Mucosa of rectum (tissue), 2 donors: ENCODE measurements at regions not wholly inside any gene's neighbourhood (a gene's known extent, or its start where the extent isn't known, plus 50 kb on each side); places are given as distances from the start of the nearest gene placed in this dataset.

Experiments
- H3K27ac ChIP-seq, 2 donors: one replicate each; pipeline ENCODE4 v1.7.0; 2013; ENCODE audit warnings: inconsistent platforms in 2 of 2, low read depth in 2 of 2, low read length in 2 of 2
- H3K27me3 ChIP-seq, 2 donors: one replicate each; pipeline ENCODE4 v1.7.0; 2013; ENCODE audit warnings: low read length in 2 of 2; ENCODE audit not compliant: control insufficient read depth in 2 of 2, insufficient read depth in 2 of 2
- H3K36me3 ChIP-seq, 2 donors: one replicate each; pipeline ENCODE4 v1.7.0; 2013; ENCODE audit warnings: low read length in 2 of 2; ENCODE audit not compliant: control insufficient read depth in 2 of 2, insufficient read depth in 2 of 2
- H3K4me1 ChIP-seq, 2 donors: one replicate each; pipeline ENCODE4 v1.7.0; 2013; ENCODE audit warnings: low read length in 2 of 2, mild to moderate bottlenecking in 1 of 2; ENCODE audit not compliant: control insufficient read depth in 2 of 2, insufficient read depth in 2 of 2
- H3K4me3 ChIP-seq, 2 donors: one replicate each; pipeline ENCODE4 v1.7.0; 2013; ENCODE audit warnings: low read length in 2 of 2
- H3K9ac ChIP-seq, 2 donors: one replicate each; pipeline ENCODE4 v1.7.0; 2013; ENCODE audit warnings: low read length in 2 of 2, low read depth in 1 of 2, mild to moderate bottlenecking in 1 of 2
- H3K9me3 ChIP-seq, 2 donors: one replicate each; pipeline ENCODE4 v1.7.0; 2013; ENCODE audit warnings: low read length in 2 of 2; ENCODE audit not compliant: control insufficient read depth in 2 of 2
- donor health status: healthy.
- donor health status: Normal muscosa, but diverticular disease.

- H3K4me3 ChIP-seq = no peak overlapping the region
- H3K27ac ChIP-seq = no peak overlapping the region
- no peaks in the 10 kb centered on the region for H3K4me1 ChIP-seq
- H3K36me3 ChIP-seq = no peaks in the 10 kb centered on the region
- H3K9me3 ChIP-seq = no peaks in the 10 kb centered on the region
- H3K27me3 ChIP-seq = no peaks in the 10 kb centered on the region
- H3K9ac ChIP-seq = no peak overlapping the region
Observed at GRCh38 chr20:6599876-6600735, 167.4 kb upstream of the BMP2 start.

GRCh38 chr20:6595704-6596103 lies 171.8 kb upstream of the BMP2 start:
- H3K27ac ChIP-seq = no peak overlapping the region
- H3K9ac ChIP-seq = no peak overlapping the region
- H3K4me1 ChIP-seq = no peaks in the 10 kb centered on the region
- no peaks in the 10 kb centered on the region for H3K9me3 ChIP-seq
- no peaks in the 10 kb centered on the region for H3K27me3 ChIP-seq
- H3K36me3 ChIP-seq = no peaks in the 10 kb centered on the region
- no peak overlapping the region for H3K4me3 ChIP-seq

- H3K27me3 ChIP-seq = no peaks in the 10 kb centered on the region
- no peak overlapping the region for H3K4me3 ChIP-seq
- no peaks in the 10 kb centered on the region for H3K9me3 ChIP-seq
- no peaks in the 10 kb centered on the region for H3K4me1 ChIP-seq
- no peaks in the 10 kb centered on the region for H3K36me3 ChIP-seq
- no peak overlapping the region for H3K27ac ChIP-seq
- H3K9ac ChIP-seq = no peak overlapping the region
Observed at GRCh38 chr20:6590891-6591637, 176.4 kb upstream of the BMP2 start.

- no peak overlapping the region for H3K27ac ChIP-seq
- no peak overlapping the region for H3K4me3 ChIP-seq
- no peak overlapping the region for H3K9ac ChIP-seq
- H3K27me3 ChIP-seq = no peaks in the 10 kb centered on the region
- H3K36me3 ChIP-seq = no peaks in the 10 kb centered on the region
- H3K4me1 ChIP-seq = no peaks in the 10 kb centered on the region
- no peaks in the 10 kb centered on the region for H3K9me3 ChIP-seq
Observed at GRCh38 chr20:6588296-6588695, 179.2 kb upstream of the BMP2 start.

- H3K4me3 ChIP-seq = no peak overlapping the region
- H3K27me3 ChIP-seq = no peaks in the 10 kb centered on the region
- H3K9me3 ChIP-seq = no peaks in the 10 kb centered on the region
- H3K4me1 ChIP-seq = no peaks in the 10 kb centered on the region
- H3K36me3 ChIP-seq = no peaks in the 10 kb centered on the region
- H3K27ac ChIP-seq = no peak overlapping the region
- H3K9ac ChIP-seq = no peak overlapping the region
Observed at GRCh38 chr20:6583134-6583738, 184.2 kb upstream of the BMP2 start.

- no peaks in the 10 kb centered on the region for H3K27me3 ChIP-seq
- no peaks in the 10 kb centered on the region for H3K9me3 ChIP-seq
- H3K9ac ChIP-seq = no peak overlapping the region
- H3K36me3 ChIP-seq = no peaks in the 10 kb centered on the region
- no peaks in the 10 kb centered on the region for H3K4me1 ChIP-seq
- no peak overlapping the region for H3K4me3 ChIP-seq
- no peak overlapping the region for H3K27ac ChIP-seq
Observed at GRCh38 chr20:6582449-6582848, 185.0 kb upstream of the BMP2 start.

GRCh38 chr20:6580486-6580885 lies 187.0 kb upstream of the BMP2 start:
- Histone ChIP-seq H3K4me3 (no peak overlapping the region), H3K9me3 (no peaks in the 10 kb centered on the region), H3K4me1 (no peaks in the 10 kb centered on the region), H3K36me3 (no peaks in the 10 kb centered on the region), H3K27me3 (no peaks in the 10 kb centered on the region), H3K9ac (no peak overlapping the region), H3K27ac (no peak overlapping the region)

- no peaks in the 10 kb centered on the region for H3K27me3 ChIP-seq
- H3K36me3 ChIP-seq = no peaks in the 10 kb centered on the region
- H3K9me3 ChIP-seq = no peaks in the 10 kb centered on the region
- no peak overlapping the region for H3K4me3 ChIP-seq
- no peak overlapping the region for H3K27ac ChIP-seq
- H3K9ac ChIP-seq = no peak overlapping the region
- no peaks in the 10 kb centered on the region for H3K4me1 ChIP-seq
Observed at GRCh38 chr20:6579824-6580223, 187.7 kb upstream of the BMP2 start.

- H3K9ac ChIP-seq = no peak overlapping the region
- no peak overlapping the region for H3K4me3 ChIP-seq
- no peaks in the 10 kb centered on the region for H3K27me3 ChIP-seq
- no peaks in the 10 kb centered on the region for H3K4me1 ChIP-seq
- H3K27ac ChIP-seq = no peak overlapping the region
- H3K9me3 ChIP-seq = no peaks in the 10 kb centered on the region
- H3K36me3 ChIP-seq = no peaks in the 10 kb centered on the region
Observed at GRCh38 chr20:6579417-6579816, 188.1 kb upstream of the BMP2 start.

GRCh38 chr20:6577451-6577850 lies 190.0 kb upstream of the BMP2 start:
- no peak overlapping the region for H3K27ac ChIP-seq
- no peaks in the 10 kb centered on the region for H3K36me3 ChIP-seq
- no peak overlapping the region for H3K9ac ChIP-seq
- H3K4me3 ChIP-seq = no peak overlapping the region
- H3K27me3 ChIP-seq = no peaks in the 10 kb centered on the region
- H3K9me3 ChIP-seq = no peaks in the 10 kb centered on the region
- H3K4me1 ChIP-seq = no peaks in the 10 kb centered on the region
